Memory B cell (primary cell): ENCODE measurements at regions not wholly inside any gene's neighbourhood (a gene's known extent, or its start where the extent isn't known, plus 50 kb on each side); places are given as distances from the start of the nearest gene placed in this dataset.
"Not testable (repeated sequence)": the region's sequence is repeated elsewhere in the genome, so short reads cannot be mapped to it uniquely, and the experiment has no call there.

ENCODE experiments used
- ATAC-seq: fragments of 150-1000 bp; cut with Tn5 transposase; 2 replicates; pipeline ENCODE4 v1.10.0; 2021; ENCODE audit warnings: low read depth, mild to moderate bottlenecking, moderate library complexity
- DNase-seq, 2 donors: peaks; one replicate each; pipeline ENCODE4 v3.0.0; 2022; ENCODE audit warnings: low spot score in 2 of 2
- H3K27ac Mint-ChIP-seq: one replicate; pipeline ENCODE4 v1.8.0; 2022; ENCODE audit warnings: mild to moderate bottlenecking, moderate library complexity, mixed read lengths
- H3K27me3 Mint-ChIP-seq: one replicate; pipeline ENCODE4 v1.8.0; 2022; ENCODE audit warnings: mixed read lengths
- H3K36me3 Mint-ChIP-seq: one replicate; pipeline ENCODE4 v1.8.0; 2022; ENCODE audit warnings: mild to moderate bottlenecking, mixed read lengths
- H3K4me1 Mint-ChIP-seq: one replicate; pipeline ENCODE4 v1.8.0; 2022; ENCODE audit warnings: mixed read lengths
- H3K4me3 Mint-ChIP-seq: one replicate; pipeline ENCODE4 v1.8.0; 2022; ENCODE audit warnings: mild to moderate bottlenecking, moderate library complexity, mixed read lengths
- H3K9me3 Mint-ChIP-seq: one replicate; pipeline ENCODE4 v1.8.0; 2022; ENCODE audit warnings: mixed read lengths

DNA sequence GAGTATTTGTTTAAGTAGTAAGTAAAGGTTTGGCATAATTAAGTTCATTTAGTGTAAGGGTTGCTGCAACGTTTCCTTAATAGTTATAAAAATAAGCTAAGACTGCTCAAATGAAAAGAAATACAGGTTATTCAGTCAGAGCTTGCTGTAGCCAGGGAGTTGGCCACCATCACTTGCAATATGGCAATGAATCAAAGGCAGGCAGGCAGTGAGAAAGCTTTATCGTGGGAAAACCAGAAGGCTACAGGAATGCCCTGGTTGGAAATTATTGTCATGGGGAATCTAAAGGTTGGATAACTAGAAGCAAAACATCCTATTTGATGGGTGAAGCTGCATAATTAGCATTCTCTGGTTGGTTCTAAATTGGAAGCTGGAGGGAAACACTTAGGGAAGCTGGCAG, 1286.4 kb upstream of the CDH18 start:
- H3K27me3 Mint-ChIP-seq, DNase-seq, H3K27ac Mint-ChIP-seq: not testable (repeated sequence)

DNA sequence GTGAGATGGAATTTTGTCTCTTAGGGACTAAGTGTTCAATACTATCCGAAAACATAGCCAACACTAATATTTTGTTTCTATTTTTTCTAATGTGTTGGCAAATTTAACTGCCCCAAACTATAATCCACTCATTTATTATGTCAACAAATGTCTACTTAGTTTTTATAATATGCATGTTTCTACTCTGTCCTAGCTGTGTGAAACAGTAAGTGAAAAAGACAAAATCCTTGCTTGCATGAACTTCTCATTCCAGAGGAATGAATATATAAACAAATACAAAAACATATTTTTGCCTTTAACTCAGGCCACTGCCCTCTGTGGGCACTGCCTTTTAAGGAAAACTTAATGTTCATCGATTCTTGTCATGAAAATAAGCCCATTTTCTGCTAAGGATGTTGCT, 1275.4 kb upstream of the CDH18 start:
- DNase-seq = no peak
- Mint-ChIP-seq H3K27me3 (no peaks in the 10 kb centered on the region), H3K4me3 (no peak overlapping the region), H3K4me1 (no peaks in the 10 kb centered on the region), H3K36me3 (peaks cover 4% of the 10 kb centered on the region), H3K9me3 (peaks cover 6% of the 10 kb centered on the region), H3K27ac (no peak overlapping the region)
- no peak for ATAC-seq

More for the DNA sequence above, 1286.4 kb upstream of the CDH18 start:
- not testable (repeated sequence) for H3K4me1 Mint-ChIP-seq, H3K4me3 Mint-ChIP-seq, H3K36me3 Mint-ChIP-seq, H3K9me3 Mint-ChIP-seq, ATAC-seq

- H3K27ac Mint-ChIP-seq = no peak overlapping the region
- DNase-seq (no peak), ATAC-seq (no peak)
- no peak overlapping the region for H3K4me3 Mint-ChIP-seq
- H3K27me3 Mint-ChIP-seq = peaks cover 2% of the 10 kb centered on the region
- no peaks in the 10 kb centered on the region for H3K4me1 Mint-ChIP-seq
- H3K9me3 Mint-ChIP-seq = peaks cover 1% of the 10 kb centered on the region
- H3K36me3 Mint-ChIP-seq = no peaks in the 10 kb centered on the region
Observed at GRCh38 chr5:21254161-21254560, 1266.2 kb upstream of the CDH18 start.

DNA sequence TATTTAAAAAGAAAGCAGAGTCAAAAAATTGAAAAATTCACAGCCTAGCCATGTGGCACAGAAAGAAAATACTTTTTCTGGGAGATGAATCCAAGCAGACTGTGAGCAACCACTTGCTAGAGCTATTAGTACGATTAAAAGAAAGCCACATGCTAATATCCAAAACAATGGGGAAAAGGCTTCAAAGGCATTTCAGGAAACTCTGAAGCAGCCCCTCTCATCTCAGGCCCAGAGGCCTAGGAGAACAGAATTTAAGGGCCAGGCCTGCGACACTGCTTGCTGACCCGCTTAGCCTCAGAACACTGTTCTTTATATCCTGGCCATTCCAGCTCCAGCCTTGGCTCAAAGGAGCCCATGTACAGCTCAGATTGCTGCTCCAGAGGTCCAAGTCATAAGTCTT, 1257.0 kb upstream of the CDH18 start:
- no peak for ATAC-seq
- Mint-ChIP-seq H3K36me3 (no peaks in the 10 kb centered on the region), H3K27me3 (no peaks in the 10 kb centered on the region), H3K4me3 (no peak overlapping the region), H3K4me1 (no peaks in the 10 kb centered on the region), H3K9me3 (no peaks in the 10 kb centered on the region), H3K27ac (no peak overlapping the region)
- no peak for DNase-seq

DNA sequence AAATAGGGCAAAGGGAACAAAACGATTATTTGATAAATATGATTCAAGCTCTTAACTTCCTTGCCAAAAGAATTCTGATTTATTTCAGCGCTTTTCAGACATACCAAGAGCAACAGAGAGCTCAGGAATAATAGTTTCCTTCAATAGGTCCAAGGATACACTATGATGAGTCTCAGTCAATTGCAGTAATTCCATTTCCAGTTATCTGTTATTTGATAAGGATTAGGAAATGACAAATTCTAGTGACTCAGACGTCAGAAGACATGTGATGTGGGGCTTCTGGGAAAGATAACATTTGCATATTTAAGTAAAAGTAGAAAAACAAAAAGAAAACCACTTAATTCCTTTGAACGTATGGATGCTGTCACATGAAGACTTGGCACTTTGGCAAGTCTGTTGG, 1250.8 kb upstream of the CDH18 start:
- no peaks in the 10 kb centered on the region for H3K36me3 Mint-ChIP-seq
- no peak for DNase-seq
- H3K4me1 Mint-ChIP-seq = no peaks in the 10 kb centered on the region
- H3K9me3 Mint-ChIP-seq = no peaks in the 10 kb centered on the region
- H3K27me3 Mint-ChIP-seq = no peaks in the 10 kb centered on the region
- no peak overlapping the region for H3K4me3 Mint-ChIP-seq
- ATAC-seq = no peak
- H3K27ac Mint-ChIP-seq = no peak overlapping the region

- H3K27ac Mint-ChIP-seq = no peak overlapping the region
- no peaks in the 10 kb centered on the region for H3K9me3 Mint-ChIP-seq
- H3K4me3 Mint-ChIP-seq = no peak overlapping the region
- no peaks in the 10 kb centered on the region for H3K36me3 Mint-ChIP-seq
- no peaks in the 10 kb centered on the region for H3K27me3 Mint-ChIP-seq
- H3K4me1 Mint-ChIP-seq = no peaks in the 10 kb centered on the region
- no peak for DNase-seq
- no peak for ATAC-seq
Observed at GRCh38 chr5:21237461-21237860, 1249.5 kb upstream of the CDH18 start.

DNA sequence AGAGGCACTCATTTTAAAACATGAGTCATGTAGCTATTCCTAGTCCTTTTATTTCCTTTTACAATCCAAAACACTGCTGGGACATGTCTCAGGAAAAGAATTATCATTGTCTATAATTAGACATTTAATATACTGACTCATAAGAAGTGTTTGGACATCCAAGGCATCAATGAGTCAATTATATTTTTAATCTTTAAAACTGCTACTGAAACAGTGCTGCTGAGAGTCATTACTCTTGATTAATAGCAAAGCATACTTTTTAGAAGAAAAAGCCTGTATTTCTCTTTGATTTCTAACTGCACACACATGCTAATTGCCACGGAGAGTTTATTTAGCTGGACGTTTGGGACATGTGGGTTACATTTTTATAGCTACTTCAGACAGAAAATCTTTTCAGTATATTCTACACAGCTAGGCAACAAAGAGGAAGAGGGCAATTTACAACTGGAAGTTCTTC, 1249.0 kb upstream of the CDH18 start:
- Mint-ChIP-seq H3K9me3 (no peaks in the 10 kb centered on the region), H3K27ac (no peak overlapping the region), H3K4me3 (no peak overlapping the region), H3K4me1 (no peaks in the 10 kb centered on the region), H3K27me3 (no peaks in the 10 kb centered on the region), H3K36me3 (no peaks in the 10 kb centered on the region)
- DNase-seq (no peak), ATAC-seq (no peak)

GRCh38 chr5:21236104-21236503, 1248.1 kb upstream of the CDH18 start:
- H3K4me1 Mint-ChIP-seq = no peaks in the 10 kb centered on the region

GRCh38 chr5:21225223-21226064, 1237.4 kb upstream of the CDH18 start:
- no peaks in the 10 kb centered on the region for H3K36me3 Mint-ChIP-seq
- no peak for ATAC-seq
- no peak overlapping the region for H3K4me3 Mint-ChIP-seq
- no peak for DNase-seq
- H3K27ac Mint-ChIP-seq = no peak overlapping the region
- no peaks in the 10 kb centered on the region for H3K9me3 Mint-ChIP-seq
- H3K4me1 Mint-ChIP-seq = peaks cover 2% of the 10 kb centered on the region
- peaks cover 2% of the 10 kb centered on the region for H3K27me3 Mint-ChIP-seq

More at GRCh38 chr5:21236104-21236503, 1248.1 kb upstream of the CDH18 start:
- no peaks in the 10 kb centered on the region for H3K36me3 Mint-ChIP-seq
- ATAC-seq (no peak), DNase-seq (no peak)
- no peaks in the 10 kb centered on the region for H3K9me3 Mint-ChIP-seq
- no peak overlapping the region for H3K27ac Mint-ChIP-seq
- no peak overlapping the region for H3K4me3 Mint-ChIP-seq
- H3K27me3 Mint-ChIP-seq = no peaks in the 10 kb centered on the region

DNA sequence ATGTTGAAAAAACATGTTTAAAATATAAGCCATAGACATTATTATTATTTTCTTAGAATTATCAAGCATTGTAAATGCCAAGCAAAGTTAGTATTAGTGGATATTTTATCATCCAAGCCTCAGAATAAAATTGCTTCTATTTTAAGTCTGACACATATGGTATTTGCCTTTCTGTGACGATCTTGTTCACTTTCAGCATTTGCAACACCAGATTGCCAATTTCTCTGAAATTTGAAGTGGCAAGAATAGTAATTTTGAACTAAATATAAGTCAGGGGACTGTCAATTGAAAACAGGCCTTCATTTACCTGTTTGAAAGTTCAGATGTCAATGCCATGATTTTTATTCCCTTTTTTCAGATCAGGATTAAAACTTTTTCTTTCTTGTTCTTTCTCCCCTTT, 1233.6 kb upstream of the CDH18 start:
- ATAC-seq = no peak

DNA sequence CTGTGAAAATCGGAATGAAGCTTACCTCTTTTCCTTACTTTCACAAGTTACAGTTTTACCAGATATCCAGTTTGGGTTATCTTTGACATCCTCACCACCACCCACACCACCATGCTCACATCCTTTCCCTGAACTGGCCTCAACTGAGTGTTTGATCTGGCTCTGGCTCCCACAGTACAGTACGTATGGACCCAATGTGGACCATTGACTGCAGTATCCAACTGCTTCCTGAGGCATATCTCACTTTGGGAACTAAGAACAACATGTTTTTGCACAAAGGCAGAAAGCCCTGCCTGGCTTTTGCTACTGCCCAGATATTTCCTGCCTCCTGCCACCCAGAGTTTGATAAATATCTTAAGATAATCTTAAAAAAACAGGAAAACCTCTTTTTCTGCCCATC, 1232.0 kb upstream of the CDH18 start:
- peaks cover 2% of the 10 kb centered on the region for H3K4me1 Mint-ChIP-seq
- ATAC-seq (no peak), DNase-seq (no peak)
- no peak overlapping the region for H3K27ac Mint-ChIP-seq
- H3K27me3 Mint-ChIP-seq = no peaks in the 10 kb centered on the region
- H3K4me3 Mint-ChIP-seq = no peak overlapping the region
- no peaks in the 10 kb centered on the region for H3K9me3 Mint-ChIP-seq
- H3K36me3 Mint-ChIP-seq = no peaks in the 10 kb centered on the region

More for the DNA sequence above, 1233.6 kb upstream of the CDH18 start:
- DNase-seq = no peak
- no peaks in the 10 kb centered on the region for H3K9me3 Mint-ChIP-seq
- H3K4me3 Mint-ChIP-seq = no peak overlapping the region
- H3K27ac Mint-ChIP-seq = no peak overlapping the region
- no peaks in the 10 kb centered on the region for H3K36me3 Mint-ChIP-seq
- H3K4me1 Mint-ChIP-seq = peaks cover 2% of the 10 kb centered on the region
- H3K27me3 Mint-ChIP-seq = peaks cover 2% of the 10 kb centered on the region

GRCh38 chr5:21219251-21219650, 1231.3 kb upstream of the CDH18 start:
- Mint-ChIP-seq H3K4me3 (no peak overlapping the region), H3K9me3 (no peaks in the 10 kb centered on the region), H3K27ac (no peak overlapping the region), H3K36me3 (no peaks in the 10 kb centered on the region), H3K27me3 (no peaks in the 10 kb centered on the region), H3K4me1 (peaks cover 2% of the 10 kb centered on the region)
- ATAC-seq = no peak
- no peak for DNase-seq

- no peaks in the 10 kb centered on the region for H3K9me3 Mint-ChIP-seq
- H3K27ac Mint-ChIP-seq = no peak overlapping the region
- peaks cover 2% of the 10 kb centered on the region for H3K4me1 Mint-ChIP-seq
- no peak for ATAC-seq
- no peak overlapping the region for H3K4me3 Mint-ChIP-seq
- H3K36me3 Mint-ChIP-seq = no peaks in the 10 kb centered on the region
- no peak for DNase-seq
- H3K27me3 Mint-ChIP-seq = no peaks in the 10 kb centered on the region
Observed at GRCh38 chr5:21212026-21212425, 1224.0 kb upstream of the CDH18 start.

- no peak overlapping the region for H3K27ac Mint-ChIP-seq
Observed at GRCh38 chr5:21209409-21209808, 1221.4 kb upstream of the CDH18 start.

GRCh38 chr5:21199087-21199486, 1211.1 kb upstream of the CDH18 start:
- DNase-seq = no peak

More at GRCh38 chr5:21209409-21209808, 1221.4 kb upstream of the CDH18 start:
- Mint-ChIP-seq H3K36me3 (no peaks in the 10 kb centered on the region), H3K27me3 (no peaks in the 10 kb centered on the region), H3K9me3 (no peaks in the 10 kb centered on the region), H3K4me1 (peaks cover 2% of the 10 kb centered on the region), H3K4me3 (no peak overlapping the region)
- DNase-seq = no peak
- ATAC-seq = no peak

More at GRCh38 chr5:21199087-21199486, 1211.1 kb upstream of the CDH18 start:
- Mint-ChIP-seq H3K4me1 (no peaks in the 10 kb centered on the region), H3K27ac (no peak overlapping the region), H3K9me3 (no peaks in the 10 kb centered on the region), H3K4me3 (no peak overlapping the region), H3K36me3 (no peaks in the 10 kb centered on the region), H3K27me3 (no peaks in the 10 kb centered on the region)
- ATAC-seq = no peak
